ENCODE measurements at regions not wholly inside any gene's neighbourhood (a gene's known extent, or its start where the extent isn't known, plus 50 kb on each side); places are given as distances from the start of the nearest gene placed in this dataset.

GRCh38 chrX:67288156-67288555, 255.7 kb upstream of the AR start:
- TF ChIP-seq, protein P1, sequence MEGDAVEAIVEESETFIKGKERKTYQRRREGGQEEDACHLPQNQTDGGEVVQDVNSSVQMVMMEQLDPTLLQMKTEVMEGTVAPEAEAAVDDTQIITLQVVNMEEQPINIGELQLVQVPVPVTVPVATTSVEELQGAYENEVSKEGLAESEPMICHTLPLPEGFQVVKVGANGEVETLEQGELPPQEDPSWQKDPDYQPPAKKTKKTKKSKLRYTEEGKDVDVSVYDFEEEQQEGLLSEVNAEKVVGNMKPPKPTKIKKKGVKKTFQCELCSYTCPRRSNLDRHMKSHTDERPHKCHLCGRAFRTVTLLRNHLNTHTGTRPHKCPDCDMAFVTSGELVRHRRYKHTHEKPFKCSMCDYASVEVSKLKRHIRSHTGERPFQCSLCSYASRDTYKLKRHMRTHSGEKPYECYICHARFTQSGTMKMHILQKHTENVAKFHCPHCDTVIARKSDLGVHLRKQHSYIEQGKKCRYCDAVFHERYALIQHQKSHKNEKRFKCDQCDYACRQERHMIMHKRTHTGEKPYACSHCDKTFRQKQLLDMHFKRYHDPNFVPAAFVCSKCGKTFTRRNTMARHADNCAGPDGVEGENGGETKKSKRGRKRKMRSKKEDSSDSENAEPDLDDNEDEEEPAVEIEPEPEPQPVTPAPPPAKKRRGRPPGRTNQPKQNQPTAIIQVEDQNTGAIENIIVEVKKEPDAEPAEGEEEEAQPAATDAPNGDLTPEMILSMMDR (IDR thresholded peaks at IDR 0.05 in 4 of 5, conservative IDR thresholded peaks at IDR 0.05 in 1 of 5) = no peak
- no peak for TF ChIP-seq POLR2A (IDR thresholded peaks at IDR 0.05)
